CD14-positive monocyte (primary cell): ENCODE measurements at regions not wholly inside any gene's neighbourhood (a gene's known extent, or its start where the extent isn't known, plus 50 kb on each side); places are given as distances from the start of the nearest gene placed in this dataset.

Experiments
- DNase-seq, 3 donors: peaks; one replicate each; pipeline ENCODE4 v3.0.0-alpha.2; 2011 to 2022
- H2AFZ ChIP-seq: 2 replicates; pipeline ENCODE4 v1.6.0; 2012; ENCODE audit warnings: mild to moderate bottlenecking, low read depth, low read length, inconsistent platforms; ENCODE audit not compliant: insufficient read depth, poor library complexity, severe bottlenecking
- H3K27ac ChIP-seq, 2 donors: 1 replicate in 1 of 2; 2 replicates in 1 of 2; pipeline ENCODE4 v1.5.1; 2012 to 2013; ENCODE audit warnings: low read length in 2 of 2, control low read depth in 1 of 2, inconsistent platforms in 1 of 2, low read depth in 1 of 2, mild to moderate bottlenecking in 1 of 2
- H3K27me3 ChIP-seq, 2 donors: one replicate each; pipeline versions ENCODE4 v1.6.0 to v1.6.1; 2011 to 2013; ENCODE audit warnings: low read length in 2 of 2; ENCODE audit not compliant: control insufficient read depth in 2 of 2, insufficient read depth in 2 of 2
- H3K36me3 ChIP-seq, 2 donors: replicated peaks in 1 of 2; 1 replicate in 1 of 2; 2 replicates in 1 of 2; pipeline versions ENCODE4 v1.5.1 to v1.6.1; 2012 to 2013; ENCODE audit warnings: low read length in 2 of 2, control low read depth in 1 of 2, inconsistent platforms in 1 of 2, mild to moderate bottlenecking in 1 of 2; ENCODE audit not compliant: insufficient read depth in 2 of 2, control insufficient read depth in 1 of 2
- H3K4me1 ChIP-seq, 2 donors: 1 replicate in 1 of 2; 2 replicates in 1 of 2; pipeline versions ENCODE4 v1.5.1 to v1.6.1; 2012 to 2013; ENCODE audit warnings: low read length in 2 of 2, control low read depth in 1 of 2, inconsistent platforms in 1 of 2, mild to moderate bottlenecking in 1 of 2, moderate library complexity in 1 of 2; ENCODE audit not compliant: insufficient read depth in 2 of 2, control insufficient read depth in 1 of 2
- H3K4me2 ChIP-seq: replicated peaks from 2 replicates; pipeline ENCODE3; 2012; ENCODE audit warnings: low read length, moderate library complexity, mild to moderate bottlenecking; ENCODE audit not compliant: poor library complexity, severe bottlenecking; ENCODE audit errors: extremely low read depth
- H3K4me3 ChIP-seq, 3 experiments: fragments of 200-600 bp in 1 of 3; sonication (generic) in 1 of 3; replicated peaks in 1 of 3; 1 replicate in 2 of 3; 2 replicates in 1 of 3; pipeline ENCODE4 v1.5.1; 2011 to 2013; ENCODE audit warnings: low read length in 3 of 3, mild to moderate bottlenecking in 3 of 3, control low read depth in 2 of 3, low read depth in 2 of 3, inconsistent platforms in 1 of 3, moderate library complexity in 1 of 3
- H3K79me2 ChIP-seq: 2 replicates; pipeline ENCODE4 v1.6.0; 2012; ENCODE audit warnings: mild to moderate bottlenecking, control low read depth, inconsistent platforms, low read length, moderate library complexity; ENCODE audit not compliant: insufficient read depth
- H3K9ac ChIP-seq: 2 replicates; pipeline ENCODE4 v1.6.0; 2017; ENCODE audit warnings: low read length, mild to moderate bottlenecking; ENCODE audit not compliant: insufficient read depth, poor library complexity, severe bottlenecking
- H3K9me3 ChIP-seq, 2 donors: replicated peaks in 1 of 2; 1 replicate in 1 of 2; 2 replicates in 1 of 2; pipeline versions ENCODE4 v1.5.1 to v1.6.1; 2012 to 2013; ENCODE audit warnings: low read length in 2 of 2, control low read depth in 1 of 2; ENCODE audit not compliant: control insufficient read depth in 1 of 2, insufficient read depth in 1 of 2
- H4K20me1 ChIP-seq: 2 replicates; pipeline ENCODE4 v1.6.0; 2012; ENCODE audit warnings: mild to moderate bottlenecking, low read length, control low read depth, moderate library complexity; ENCODE audit not compliant: insufficient read depth
- H3K27ac Mint-ChIP-seq, 7 donors: one replicate each; pipeline ENCODE4 v1.8.0; 2020; ENCODE audit warnings: mild to moderate bottlenecking in 7 of 7, mixed read lengths in 7 of 7, moderate library complexity in 6 of 7, inconsistent platforms in 2 of 7
- H3K27me3 Mint-ChIP-seq, 3 donors: one replicate each; pipeline ENCODE4 v1.8.0; 2021 to 2022; ENCODE audit warnings: low read depth in 3 of 3, mild to moderate bottlenecking in 3 of 3, mixed read lengths in 3 of 3, moderate library complexity in 3 of 3, inconsistent platforms in 1 of 3
- H3K36me3 Mint-ChIP-seq, 2 donors: one replicate each; pipeline ENCODE4 v1.8.0; 2020; ENCODE audit warnings: mixed read lengths in 2 of 2, inconsistent platforms in 1 of 2, mild to moderate bottlenecking in 1 of 2
- H3K4me1 Mint-ChIP-seq: one replicate; pipeline ENCODE4 v1.8.0; 2020; ENCODE audit warnings: mild to moderate bottlenecking, mixed read lengths
- H3K4me3 Mint-ChIP-seq, 2 donors: one replicate each; pipeline ENCODE4 v1.8.0; 2020; ENCODE audit warnings: mild to moderate bottlenecking in 2 of 2, mixed read lengths in 2 of 2, moderate library complexity in 1 of 2
- H3K9me3 Mint-ChIP-seq, 7 donors: one replicate each; pipeline ENCODE4 v1.8.0; 2020 to 2022; ENCODE audit warnings: mixed read lengths in 7 of 7, mild to moderate bottlenecking in 6 of 7, moderate library complexity in 6 of 7, inconsistent platforms in 2 of 7
- CTCF ChIP-seq: fragments of 200-600 bp; IDR thresholded peaks from one replicate; pipeline ENCODE4 v1.8.0; 2022; ENCODE audit warnings: antibody characterized with exemption, mild to moderate bottlenecking
- WGBS: methylation state at CpG from one replicate; pipeline ENCODE4 v1.1.5; 2013; ENCODE audit warnings: missing lambda C conversion rate; ENCODE audit not compliant: insufficient coverage; 5-methylcytosine and 5-hydroxymethylcytosine counted together
- intact Hi-C, 2 donors: fragments of 100-400 bp; cut with micrococcal nuclease; formaldehyde crosslinking; loops; one replicate each; pipeline versions ENCODE4 v1.15.0 to v1.15.1; 2023

- Histone ChIP-seq H3K27ac (no peak overlapping the region), H3K4me2 (no peak overlapping the region), H3K9me3 (peaks cover 3 to 5% of the 10 kb centered on the region in 2 donors), H3K4me3 (no peak overlapping the region), H3K27me3 (no peaks in the 10 kb centered on the region), H3K36me3 (no peaks in the 10 kb centered on the region), H3K9ac (no peak overlapping the region), H3K79me2 (no peaks in the 10 kb centered on the region), H4K20me1 (no peaks in the 10 kb centered on the region), H3K4me1 (no peaks in the 10 kb centered on the region), H2AFZ (no peak overlapping the region)
- no peak for DNase-seq
- WGBS = 0% methylated on average over 2 of the region's 6 CpGs
- Mint-ChIP-seq H3K27me3 (peaks cover 0 to 4% (median 0%) of the 10 kb centered on the region in 3 donors), H3K4me3 (no peak overlapping the region), H3K36me3 (no peaks in the 10 kb centered on the region), H3K27ac (no peak overlapping the region), H3K9me3 (peaks cover 2 to 7% (median 4%) of the 10 kb centered on the region in 7 donors), H3K4me1 (no peaks in the 10 kb centered on the region)
- no peak for TF ChIP-seq CTCF
- intact Hi-C loops = no loop called here
These were observed 148.7 kb downstream of the C7orf25 start for GRCh38 chr7:42763137-42763551.

- Histone ChIP-seq H3K9me3 (peaks cover 3 to 5% of the 10 kb centered on the region in 2 donors), H3K27me3 (no peaks in the 10 kb centered on the region), H2AFZ (no peak overlapping the region), H3K36me3 (no peaks in the 10 kb centered on the region), H3K79me2 (no peaks in the 10 kb centered on the region), H4K20me1 (no peaks in the 10 kb centered on the region), H3K4me2 (no peak overlapping the region), H3K4me1 (no peaks in the 10 kb centered on the region), H3K27ac (no peak overlapping the region), H3K9ac (no peak overlapping the region), H3K4me3 (no peak overlapping the region)
- H3K9me3 Mint-ChIP-seq = peaks cover 2 to 7% (median 4%) of the 10 kb centered on the region in 7 donors
- H3K36me3 Mint-ChIP-seq = no peaks in the 10 kb centered on the region
- TF ChIP-seq CTCF = no peak
- DNase-seq = no peak
- WGBS = no CpG with 5 or more reads among the region's 1 CpG
- H3K4me1 Mint-ChIP-seq = no peaks in the 10 kb centered on the region
- intact Hi-C loops = no loop called here
- no peak overlapping the region for H3K27ac Mint-ChIP-seq
- H3K4me3 Mint-ChIP-seq = no peak overlapping the region
- H3K27me3 Mint-ChIP-seq = peaks cover 0 to 3% (median 0%) of the 10 kb centered on the region in 3 donors
These were observed 150.4 kb downstream of the C7orf25 start for GRCh38 chr7:42761486-42761885.
